HEK293T (cell line): ENCODE measurements at regions not wholly inside any gene's neighbourhood (a gene's known extent, or its start where the extent isn't known, plus 50 kb on each side); places are given as distances from the start of the nearest gene placed in this dataset.

Source experiments
- CTCF ChIA-PET: fragments of 350-600 bp; formaldehyde crosslinking; extraction: SDS; loops from one replicate; lab custom pipeline; 2021; ENCODE audit warnings: antibody characterized with exemption, inconsistent platforms; lab: Yijun Ruan, JAX
- POLR2A ChIA-PET: fragments of 350-600 bp; formaldehyde crosslinking; extraction: SDS; loops from one replicate; lab custom pipeline; 2020; ENCODE audit warnings: antibody characterized with exemption, inconsistent platforms; lab: Yijun Ruan, JAX
- DNase-seq: peaks from one replicate; pipeline ENCODE4 v3.0.0; 2012; ENCODE audit warnings: mixed read lengths; ENCODE audit errors: extremely low spot score
- ARNT ChIP-seq: fragments of 450-650 bp; IDR thresholded peaks from 2 replicates; pipeline ENCODE4 v1.6.1; 2017; ENCODE audit warnings: mild to moderate bottlenecking
- FOXA1 ChIP-seq: fragments of 450-650 bp; IDR thresholded peaks from 2 replicates; pipeline ENCODE4 v1.6.1; 2016; ENCODE audit warnings: mild to moderate bottlenecking
- FOXK2 ChIP-seq: fragments of 450-650 bp; IDR thresholded peaks from 2 replicates; pipeline ENCODE4 v1.6.1; 2016; ENCODE audit warnings: mild to moderate bottlenecking
- FOXM1 ChIP-seq: fragments of 450-650 bp; IDR thresholded peaks from 2 replicates; pipeline ENCODE4 v1.6.1; 2017; ENCODE audit warnings: mild to moderate bottlenecking, borderline replicate concordance
- HDGF ChIP-seq: fragments of 450-650 bp; IDR thresholded peaks from 2 replicates; pipeline ENCODE4 v1.6.1; 2017; ENCODE audit warnings: antibody characterized with exemption, borderline replicate concordance
- LEF1 ChIP-seq: fragments of 450-650 bp; IDR thresholded peaks from 2 replicates; pipeline ENCODE4 v1.6.1; 2017; ENCODE audit warnings: mild to moderate bottlenecking, borderline replicate concordance
- NFRKB ChIP-seq: fragments of 450-650 bp; IDR thresholded peaks from 2 replicates; pipeline ENCODE4 v1.6.1; 2016; ENCODE audit warnings: mild to moderate bottlenecking, moderate library complexity
- SUZ12 ChIP-seq: fragments of 450-650 bp; IDR thresholded peaks from 2 replicates; pipeline ENCODE4 v1.6.1; 2016; ENCODE audit warnings: mild to moderate bottlenecking
- TARDBP ChIP-seq: fragments of 450-650 bp; IDR thresholded peaks from 2 replicates; pipeline ENCODE4 v1.6.1; 2016

DNA sequence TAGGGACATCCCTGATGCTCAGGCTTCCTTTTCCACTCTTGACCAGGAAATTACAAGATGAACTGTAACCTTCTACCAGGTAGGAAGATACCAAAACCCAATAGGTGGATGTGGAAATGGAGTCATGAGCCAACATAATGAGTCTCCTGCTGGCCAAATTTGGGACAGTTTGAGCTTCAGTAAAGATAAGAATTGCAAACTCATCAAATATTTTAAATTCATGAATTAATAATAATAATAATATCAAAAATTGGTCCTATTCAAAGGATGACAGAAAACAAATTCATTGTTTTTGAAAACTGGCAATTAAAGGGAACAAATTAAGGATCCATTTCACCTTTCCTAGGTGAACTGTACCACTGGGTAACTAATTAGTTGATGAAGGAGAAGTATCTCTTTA, 309.7 kb downstream of the NEK10 start:
- ChIA-PET POLR2A (no interaction called here), CTCF (no interaction called here)
- no peak for DNase-seq
- TF ChIP-seq HDGF (no peak), FOXM1 (no peak), NFRKB (no peak), TARDBP (no peak), FOXK2 (no peak), LEF1 (no peak), SUZ12 (no peak), FOXA1 (no peak), ARNT (no peak)
